ENCODE measurements at regions not wholly inside any gene's neighbourhood (a gene's known extent, or its start where the extent isn't known, plus 50 kb on each side); places are given as distances from the start of the nearest gene placed in this dataset.

GRCh38 chr6:47135772-47136171 lies 93.6 kb upstream of the ADGRF1 start:
- TF ChIP-seq, protein P1, sequence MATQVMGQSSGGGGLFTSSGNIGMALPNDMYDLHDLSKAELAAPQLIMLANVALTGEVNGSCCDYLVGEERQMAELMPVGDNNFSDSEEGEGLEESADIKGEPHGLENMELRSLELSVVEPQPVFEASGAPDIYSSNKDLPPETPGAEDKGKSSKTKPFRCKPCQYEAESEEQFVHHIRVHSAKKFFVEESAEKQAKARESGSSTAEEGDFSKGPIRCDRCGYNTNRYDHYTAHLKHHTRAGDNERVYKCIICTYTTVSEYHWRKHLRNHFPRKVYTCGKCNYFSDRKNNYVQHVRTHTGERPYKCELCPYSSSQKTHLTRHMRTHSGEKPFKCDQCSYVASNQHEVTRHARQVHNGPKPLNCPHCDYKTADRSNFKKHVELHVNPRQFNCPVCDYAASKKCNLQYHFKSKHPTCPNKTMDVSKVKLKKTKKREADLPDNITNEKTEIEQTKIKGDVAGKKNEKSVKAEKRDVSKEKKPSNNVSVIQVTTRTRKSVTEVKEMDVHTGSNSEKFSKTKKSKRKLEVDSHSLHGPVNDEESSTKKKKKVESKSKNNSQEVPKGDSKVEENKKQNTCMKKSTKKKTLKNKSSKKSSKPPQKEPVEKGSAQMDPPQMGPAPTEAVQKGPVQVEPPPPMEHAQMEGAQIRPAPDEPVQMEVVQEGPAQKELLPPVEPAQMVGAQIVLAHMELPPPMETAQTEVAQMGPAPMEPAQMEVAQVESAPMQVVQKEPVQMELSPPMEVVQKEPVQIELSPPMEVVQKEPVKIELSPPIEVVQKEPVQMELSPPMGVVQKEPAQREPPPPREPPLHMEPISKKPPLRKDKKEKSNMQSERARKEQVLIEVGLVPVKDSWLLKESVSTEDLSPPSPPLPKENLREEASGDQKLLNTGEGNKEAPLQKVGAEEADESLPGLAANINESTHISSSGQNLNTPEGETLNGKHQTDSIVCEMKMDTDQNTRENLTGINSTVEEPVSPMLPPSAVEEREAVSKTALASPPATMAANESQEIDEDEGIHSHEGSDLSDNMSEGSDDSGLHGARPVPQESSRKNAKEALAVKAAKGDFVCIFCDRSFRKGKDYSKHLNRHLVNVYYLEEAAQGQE (IDR thresholded peaks at IDR 0.05; ENCODE audit: insufficient read depth in 1 of 2, low read depth in 2 of 2, low read length in 2 of 2), result no peak
- TF ChIP-seq TAF1 (IDR thresholded peaks at IDR 0.05; ENCODE audit: borderline replicate concordance, insufficient read depth, low read length), result peak; percentile 33; the same call in 1 of the 2 replicates
- no peak for TF ChIP-seq POLR2AphosphoS5 (IDR thresholded peaks at IDR 0.05; ENCODE audit: low read depth, low read length)
- no peak; the same call in 1 of the 2 replicates for TF ChIP-seq SIN3A (IDR thresholded peaks at IDR 0.05; ENCODE audit: borderline replicate concordance, insufficient read depth, low read length)
